GM23338 (cell line): ENCODE measurements at regions not wholly inside any gene's neighbourhood (a gene's known extent, or its start where the extent isn't known, plus 50 kb on each side); places are given as distances from the start of the nearest gene placed in this dataset.

Experiments
- ATAC-seq: fragments of 200-7000 bp; cut with Tn5 transposase; 3 replicates; pipeline ENCODE4 v1.9.1; 2020
- DNase-seq: peaks from one replicate; pipeline ENCODE4 v3.0.0-alpha.2; 2015; ENCODE audit warnings: low spot score
- H2AFZ ChIP-seq: fragments of 200-600 bp; sonication (generic); 2 replicates; pipeline ENCODE4 v1.8.0; 2016; ENCODE audit warnings: antibody characterized with exemption, mild to moderate bottlenecking, moderate library complexity
- H3F3A ChIP-seq: fragments of 200-600 bp; sonication (generic); replicated peaks from 2 replicates; pipeline ENCODE4 v1.8.0; 2017; ENCODE audit warnings: antibody characterized with exemption, mixed run types, low read depth
- H3K27ac ChIP-seq: fragments of 200-600 bp; sonication (generic); 2 replicates; pipeline ENCODE4 v1.6.1; 2016; ENCODE audit warnings: low read depth
- H3K27me3 ChIP-seq: fragments of 200-600 bp; sonication (generic); 2 replicates; pipeline ENCODE4 v1.8.0; 2016; ENCODE audit warnings: mild to moderate bottlenecking, mixed run types, moderate library complexity; ENCODE audit not compliant: insufficient read depth
- H3K36me3 ChIP-seq: fragments of 200-600 bp; sonication (generic); 2 replicates; pipeline ENCODE4 v1.8.0; 2016; ENCODE audit warnings: mild to moderate bottlenecking; ENCODE audit not compliant: insufficient read depth
- H3K4me1 ChIP-seq: fragments of 200-600 bp; sonication (generic); 2 replicates; pipeline ENCODE4 v1.8.0; 2016; ENCODE audit warnings: mild to moderate bottlenecking, moderate library complexity; ENCODE audit not compliant: insufficient read depth
- H3K4me2 ChIP-seq: fragments of 200-600 bp; sonication (generic); 2 replicates; pipeline ENCODE4 v1.7.1; 2017; ENCODE audit warnings: mixed run types
- H3K4me3 ChIP-seq: fragments of 200-600 bp; sonication (generic); 2 replicates; pipeline ENCODE4 v1.6.1; 2016; ENCODE audit warnings: mixed run types
- H3K79me2 ChIP-seq: fragments of 200-600 bp; sonication (generic); replicated peaks from 2 replicates; pipeline ENCODE4 v1.8.0; 2017; ENCODE audit warnings: mild to moderate bottlenecking; ENCODE audit not compliant: insufficient read depth
- H3K9me2 ChIP-seq: fragments of 200-600 bp; sonication (generic); 2 replicates; pipeline ENCODE4 v1.8.0; 2017; ENCODE audit not compliant: insufficient read depth
- H4K20me1 ChIP-seq: fragments of 200-600 bp; sonication (generic); replicated peaks from 2 replicates; pipeline ENCODE4 v1.8.0; 2017; ENCODE audit warnings: mild to moderate bottlenecking; ENCODE audit not compliant: insufficient read depth
- H3K27ac Mint-ChIP-seq: 2 replicates; pipeline ENCODE4 v1.8.0; 2020; ENCODE audit warnings: inconsistent platforms, mild to moderate bottlenecking, moderate library complexity, mixed read lengths
- H3K27me3 Mint-ChIP-seq: 3 replicates; pipeline ENCODE4 v1.8.0; 2022; ENCODE audit warnings: low read depth, mild to moderate bottlenecking, moderate library complexity, mixed read lengths, inconsistent platforms; ENCODE audit not compliant: insufficient read depth, poor library complexity
- H3K36me3 Mint-ChIP-seq: 3 replicates; pipeline ENCODE4 v1.8.0; 2021; ENCODE audit warnings: low read depth, mild to moderate bottlenecking, inconsistent platforms, moderate library complexity, mixed read lengths
- H3K4me1 Mint-ChIP-seq: 3 replicates; pipeline ENCODE4 v1.8.0; 2020; ENCODE audit warnings: mild to moderate bottlenecking, inconsistent platforms, mixed read lengths
- H3K4me3 Mint-ChIP-seq: 3 replicates; pipeline ENCODE4 v1.8.0; 2021; ENCODE audit warnings: moderate library complexity, mild to moderate bottlenecking, inconsistent platforms, mixed read lengths
- H3K9me3 Mint-ChIP-seq: 3 replicates; pipeline ENCODE4 v1.8.0; 2020; ENCODE audit warnings: moderate library complexity, mild to moderate bottlenecking, inconsistent platforms, mixed read lengths
- EZH2 ChIP-seq: fragments of 200-600 bp; sonication (generic); IDR thresholded peaks from one replicate; pipeline ENCODE4 v1.8.0; 2017; ENCODE audit warnings: antibody characterized with exemption, mild to moderate bottlenecking, low read depth; ENCODE audit not compliant: unreplicated experiment
- EZH2phosphoT487 ChIP-seq: fragments of 200-600 bp; sonication (generic); IDR thresholded peaks from one replicate; pipeline ENCODE4 v1.8.1; 2018; ENCODE audit warnings: antibody characterized with exemption; ENCODE audit not compliant: unreplicated experiment
- JUNB ChIP-seq: IDR thresholded peaks from one replicate; pipeline ENCODE4 v1.6.1; 2016; ENCODE audit warnings: antibody characterized with exemption; ENCODE audit not compliant: unreplicated experiment
- NANOG ChIP-seq: IDR thresholded peaks from 2 replicates; pipeline ENCODE4 v1.6.1; 2016; ENCODE audit warnings: antibody characterized with exemption, borderline replicate concordance
- POLR2AphosphoS5 ChIP-seq: IDR thresholded peaks from 2 replicates; pipeline ENCODE4 v1.6.1; 2016; ENCODE audit warnings: antibody characterized with exemption, low read depth
- ZNF114 ChIP-seq: fragments of 250-450 bp; sonication (Bioruptor Pico); IDR thresholded peaks from 2 replicates; pipeline ENCODE4 v1.5.0; 2020; ENCODE audit warnings: mild to moderate bottlenecking, moderate library complexity
- ZNF331 ChIP-seq: fragments of 250-450 bp; sonication (Bioruptor Pico); IDR thresholded peaks from 2 replicates; pipeline ENCODE4 v1.5.0; 2020; ENCODE audit warnings: low read depth, mild to moderate bottlenecking, moderate library complexity
- TF ChIP-seq, protein P1 (sequence below), 2 experiments: fragments of 200-600 bp in 1 of 2; sonication (generic) in 1 of 2; conservative IDR thresholded peaks; 2 replicates each; pipeline versions ENCODE4 v1.5.1 to v1.6.1; 2016 to 2017; ENCODE audit warnings: antibody characterized with exemption in 2 of 2, low read depth in 2 of 2, mild to moderate bottlenecking in 2 of 2, moderate library complexity in 1 of 2
- TF ChIP-seq, protein P2 (sequence below): IDR thresholded peaks from one replicate; pipeline ENCODE4 v1.6.1; 2018; ENCODE audit warnings: antibody characterized with exemption; ENCODE audit not compliant: unreplicated experiment
- TF ChIP-seq, protein P3 (sequence below): IDR thresholded peaks from 2 replicates; pipeline ENCODE4 v1.6.1; 2016; ENCODE audit warnings: antibody characterized with exemption

DNA sequence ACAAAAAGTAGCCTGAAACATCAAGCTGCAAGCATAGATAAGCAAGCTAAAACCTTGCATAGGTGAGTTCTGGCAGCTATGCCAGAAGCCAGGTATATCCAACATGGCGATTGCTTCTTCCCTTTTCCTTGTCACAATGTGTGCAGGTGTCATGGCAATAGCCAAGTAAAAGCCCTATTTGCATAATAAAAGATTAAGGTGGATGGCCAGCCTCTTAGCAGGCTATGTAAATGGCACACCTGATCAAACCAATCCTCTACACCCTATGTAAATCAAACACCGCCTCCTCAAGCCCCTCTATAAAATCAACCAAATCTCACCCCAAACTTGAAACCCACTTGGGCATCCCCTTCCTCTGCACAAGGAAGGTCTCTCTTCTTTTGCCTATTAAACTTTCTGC is 366.8 kb downstream of the VGLL3 start (continued):
- TF ChIP-seq, protein P1, sequence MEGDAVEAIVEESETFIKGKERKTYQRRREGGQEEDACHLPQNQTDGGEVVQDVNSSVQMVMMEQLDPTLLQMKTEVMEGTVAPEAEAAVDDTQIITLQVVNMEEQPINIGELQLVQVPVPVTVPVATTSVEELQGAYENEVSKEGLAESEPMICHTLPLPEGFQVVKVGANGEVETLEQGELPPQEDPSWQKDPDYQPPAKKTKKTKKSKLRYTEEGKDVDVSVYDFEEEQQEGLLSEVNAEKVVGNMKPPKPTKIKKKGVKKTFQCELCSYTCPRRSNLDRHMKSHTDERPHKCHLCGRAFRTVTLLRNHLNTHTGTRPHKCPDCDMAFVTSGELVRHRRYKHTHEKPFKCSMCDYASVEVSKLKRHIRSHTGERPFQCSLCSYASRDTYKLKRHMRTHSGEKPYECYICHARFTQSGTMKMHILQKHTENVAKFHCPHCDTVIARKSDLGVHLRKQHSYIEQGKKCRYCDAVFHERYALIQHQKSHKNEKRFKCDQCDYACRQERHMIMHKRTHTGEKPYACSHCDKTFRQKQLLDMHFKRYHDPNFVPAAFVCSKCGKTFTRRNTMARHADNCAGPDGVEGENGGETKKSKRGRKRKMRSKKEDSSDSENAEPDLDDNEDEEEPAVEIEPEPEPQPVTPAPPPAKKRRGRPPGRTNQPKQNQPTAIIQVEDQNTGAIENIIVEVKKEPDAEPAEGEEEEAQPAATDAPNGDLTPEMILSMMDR (conservative IDR thresholded peaks at IDR 0.05; ENCODE audit: low read depth in 2 of 2) = no peak
- TF ChIP-seq ZNF114 (CRISPR knock-in tag) = no peak
- no peak for TF ChIP-seq ZNF331 (CRISPR knock-in tag)
- TF ChIP-seq, protein P2, sequence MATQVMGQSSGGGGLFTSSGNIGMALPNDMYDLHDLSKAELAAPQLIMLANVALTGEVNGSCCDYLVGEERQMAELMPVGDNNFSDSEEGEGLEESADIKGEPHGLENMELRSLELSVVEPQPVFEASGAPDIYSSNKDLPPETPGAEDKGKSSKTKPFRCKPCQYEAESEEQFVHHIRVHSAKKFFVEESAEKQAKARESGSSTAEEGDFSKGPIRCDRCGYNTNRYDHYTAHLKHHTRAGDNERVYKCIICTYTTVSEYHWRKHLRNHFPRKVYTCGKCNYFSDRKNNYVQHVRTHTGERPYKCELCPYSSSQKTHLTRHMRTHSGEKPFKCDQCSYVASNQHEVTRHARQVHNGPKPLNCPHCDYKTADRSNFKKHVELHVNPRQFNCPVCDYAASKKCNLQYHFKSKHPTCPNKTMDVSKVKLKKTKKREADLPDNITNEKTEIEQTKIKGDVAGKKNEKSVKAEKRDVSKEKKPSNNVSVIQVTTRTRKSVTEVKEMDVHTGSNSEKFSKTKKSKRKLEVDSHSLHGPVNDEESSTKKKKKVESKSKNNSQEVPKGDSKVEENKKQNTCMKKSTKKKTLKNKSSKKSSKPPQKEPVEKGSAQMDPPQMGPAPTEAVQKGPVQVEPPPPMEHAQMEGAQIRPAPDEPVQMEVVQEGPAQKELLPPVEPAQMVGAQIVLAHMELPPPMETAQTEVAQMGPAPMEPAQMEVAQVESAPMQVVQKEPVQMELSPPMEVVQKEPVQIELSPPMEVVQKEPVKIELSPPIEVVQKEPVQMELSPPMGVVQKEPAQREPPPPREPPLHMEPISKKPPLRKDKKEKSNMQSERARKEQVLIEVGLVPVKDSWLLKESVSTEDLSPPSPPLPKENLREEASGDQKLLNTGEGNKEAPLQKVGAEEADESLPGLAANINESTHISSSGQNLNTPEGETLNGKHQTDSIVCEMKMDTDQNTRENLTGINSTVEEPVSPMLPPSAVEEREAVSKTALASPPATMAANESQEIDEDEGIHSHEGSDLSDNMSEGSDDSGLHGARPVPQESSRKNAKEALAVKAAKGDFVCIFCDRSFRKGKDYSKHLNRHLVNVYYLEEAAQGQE = no peak
- no peak for TF ChIP-seq EZH2phosphoT487
- TF ChIP-seq NANOG = no peak
- no peak for TF ChIP-seq JUNB
- no peak for TF ChIP-seq POLR2AphosphoS5
- TF ChIP-seq EZH2 = no peak

DNA sequence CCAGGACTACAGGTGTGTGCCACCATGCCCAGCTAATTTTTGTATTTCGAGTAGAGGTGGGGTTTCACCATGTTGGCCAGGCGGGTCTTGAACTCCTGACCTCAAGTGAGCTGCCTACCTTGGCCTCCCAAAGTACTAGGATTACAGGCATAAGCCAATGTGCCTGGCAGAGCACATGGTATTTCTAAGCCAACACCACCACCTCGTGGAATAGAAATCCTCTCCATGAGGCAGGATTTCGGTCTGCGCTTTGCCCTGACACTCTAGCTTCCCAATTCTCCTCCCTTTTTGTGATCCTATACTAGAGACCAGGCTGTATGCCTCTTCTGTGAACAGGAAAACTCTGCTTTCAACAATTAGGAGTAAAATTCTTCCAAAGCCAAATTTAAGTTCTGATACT is 372.2 kb downstream of the VGLL3 start:
- peaks cover 3% of the 10 kb centered on the region for H3K4me1 Mint-ChIP-seq
- no peak for DNase-seq
- no peak overlapping the region for H3K4me3 ChIP-seq
- H3K27me3 ChIP-seq = no peaks in the 10 kb centered on the region
- peaks cover 6% of the 10 kb centered on the region; the same call in 1 of the 2 replicates for H3K9me2 ChIP-seq
- no peak for ATAC-seq
- no peaks in the 10 kb centered on the region for H3K79me2 ChIP-seq
- no peaks in the 10 kb centered on the region for H3F3A ChIP-seq
- no peak overlapping the region for H3K4me3 Mint-ChIP-seq
- no peaks in the 10 kb centered on the region for H3K27me3 Mint-ChIP-seq
- H3K9me3 Mint-ChIP-seq = peaks cover 31% of the 10 kb centered on the region
- H3K4me1 ChIP-seq = peaks cover 3% of the 10 kb centered on the region; the same call in 1 of the 2 replicates
- no peak overlapping the region for H3K27ac Mint-ChIP-seq
- H2AFZ ChIP-seq = no peak overlapping the region
- H3K4me2 ChIP-seq = no peak overlapping the region
- no peak overlapping the region for H3K27ac ChIP-seq
- TF ChIP-seq, protein P3, sequence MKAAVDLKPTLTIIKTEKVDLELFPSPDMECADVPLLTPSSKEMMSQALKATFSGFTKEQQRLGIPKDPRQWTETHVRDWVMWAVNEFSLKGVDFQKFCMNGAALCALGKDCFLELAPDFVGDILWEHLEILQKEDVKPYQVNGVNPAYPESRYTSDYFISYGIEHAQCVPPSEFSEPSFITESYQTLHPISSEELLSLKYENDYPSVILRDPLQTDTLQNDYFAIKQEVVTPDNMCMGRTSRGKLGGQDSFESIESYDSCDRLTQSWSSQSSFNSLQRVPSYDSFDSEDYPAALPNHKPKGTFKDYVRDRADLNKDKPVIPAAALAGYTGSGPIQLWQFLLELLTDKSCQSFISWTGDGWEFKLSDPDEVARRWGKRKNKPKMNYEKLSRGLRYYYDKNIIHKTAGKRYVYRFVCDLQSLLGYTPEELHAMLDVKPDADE = no peak
- TF ChIP-seq, protein P2 = no peak
- TF ChIP-seq, protein P1 (conservative IDR thresholded peaks at IDR 0.05; ENCODE audit: low read depth in 2 of 2) = 0 out of 4 replicates have a peak, but pooled peaks of 1 of the 2 experiments have one; percentile 11
- H3K36me3 ChIP-seq = peaks cover 6% of the 10 kb centered on the region; the same call in 1 of the 2 replicates
- H4K20me1 ChIP-seq = no peaks in the 10 kb centered on the region
- peaks cover 23% of the 10 kb centered on the region for H3K36me3 Mint-ChIP-seq
